VCaP (cell line): ENCODE measurements at regions not wholly inside any gene's neighbourhood (a gene's known extent, or its start where the extent isn't known, plus 50 kb on each side); places are given as distances from the start of the nearest gene placed in this dataset.

Experiments
- H3K27ac ChIP-seq: fragments of 450-650 bp; 2 replicates; pipeline ENCODE4 v1.5.1; 2017
- TF ChIP-seq, protein P1 (sequence below): fragments of 450-650 bp; conservative IDR thresholded peaks from 2 replicates; pipeline ENCODE4 v1.5.1; 2017; ENCODE audit warnings: mild to moderate bottlenecking, moderate library complexity

DNA sequence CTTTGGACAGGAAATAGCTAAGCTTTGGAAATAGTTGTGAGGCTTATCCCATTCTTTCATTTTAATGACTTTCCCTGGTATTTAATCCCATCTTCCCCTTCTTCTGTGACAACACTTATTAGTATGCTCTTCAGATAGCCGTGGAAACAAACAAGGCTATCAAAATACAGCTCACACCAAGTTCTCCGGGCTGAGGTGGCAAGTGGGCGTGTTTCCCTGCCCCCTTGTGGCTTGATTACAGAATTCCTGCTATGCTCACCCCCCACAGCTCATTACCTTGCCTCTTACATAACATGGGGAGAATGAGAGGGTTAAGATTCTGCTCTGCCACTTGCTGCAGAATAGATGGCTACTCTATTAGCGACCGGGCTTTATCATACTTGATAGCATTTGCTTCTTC, 437.1 kb upstream of the TLE4 start:
- TF ChIP-seq, protein P1, sequence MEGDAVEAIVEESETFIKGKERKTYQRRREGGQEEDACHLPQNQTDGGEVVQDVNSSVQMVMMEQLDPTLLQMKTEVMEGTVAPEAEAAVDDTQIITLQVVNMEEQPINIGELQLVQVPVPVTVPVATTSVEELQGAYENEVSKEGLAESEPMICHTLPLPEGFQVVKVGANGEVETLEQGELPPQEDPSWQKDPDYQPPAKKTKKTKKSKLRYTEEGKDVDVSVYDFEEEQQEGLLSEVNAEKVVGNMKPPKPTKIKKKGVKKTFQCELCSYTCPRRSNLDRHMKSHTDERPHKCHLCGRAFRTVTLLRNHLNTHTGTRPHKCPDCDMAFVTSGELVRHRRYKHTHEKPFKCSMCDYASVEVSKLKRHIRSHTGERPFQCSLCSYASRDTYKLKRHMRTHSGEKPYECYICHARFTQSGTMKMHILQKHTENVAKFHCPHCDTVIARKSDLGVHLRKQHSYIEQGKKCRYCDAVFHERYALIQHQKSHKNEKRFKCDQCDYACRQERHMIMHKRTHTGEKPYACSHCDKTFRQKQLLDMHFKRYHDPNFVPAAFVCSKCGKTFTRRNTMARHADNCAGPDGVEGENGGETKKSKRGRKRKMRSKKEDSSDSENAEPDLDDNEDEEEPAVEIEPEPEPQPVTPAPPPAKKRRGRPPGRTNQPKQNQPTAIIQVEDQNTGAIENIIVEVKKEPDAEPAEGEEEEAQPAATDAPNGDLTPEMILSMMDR: no peak; the same call in 1 of the 2 replicates
- H3K27ac ChIP-seq: no peak overlapping the region

DNA sequence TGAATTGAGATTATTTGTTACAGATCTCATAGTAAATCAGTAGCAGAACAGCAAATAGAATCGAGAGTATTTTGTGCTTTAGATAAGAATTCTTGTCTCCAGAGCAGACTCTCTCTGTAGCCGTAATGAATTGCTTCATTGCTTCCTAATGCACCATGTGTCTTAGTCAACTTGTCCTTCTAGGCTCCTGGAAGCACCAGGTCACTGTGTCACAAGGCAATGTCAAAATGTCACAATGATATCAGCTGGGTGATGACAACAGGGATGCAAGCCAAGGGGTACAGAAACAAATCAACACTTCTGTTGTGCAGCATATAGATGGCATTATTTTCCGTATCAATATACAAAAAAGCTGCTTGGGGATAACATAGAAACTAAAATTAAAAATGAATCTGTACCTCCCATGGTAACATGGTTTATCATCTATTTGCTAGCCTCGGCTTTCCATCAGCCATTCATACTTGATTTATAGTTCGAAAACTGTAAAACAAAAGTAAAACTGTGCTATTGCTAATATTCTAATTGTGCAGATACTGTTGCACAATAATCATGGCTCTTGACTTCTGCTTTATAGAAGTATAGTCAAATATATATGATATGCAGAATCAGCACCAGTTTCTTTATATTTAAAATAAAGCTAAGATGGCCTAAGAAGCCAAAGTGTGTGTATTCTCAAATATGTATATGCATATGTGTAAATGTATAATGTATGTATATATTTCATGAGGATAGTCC, 435.9 kb upstream of the TLE4 start:
- TF ChIP-seq, protein P1: no peak
- no peak overlapping the region for H3K27ac ChIP-seq

DNA sequence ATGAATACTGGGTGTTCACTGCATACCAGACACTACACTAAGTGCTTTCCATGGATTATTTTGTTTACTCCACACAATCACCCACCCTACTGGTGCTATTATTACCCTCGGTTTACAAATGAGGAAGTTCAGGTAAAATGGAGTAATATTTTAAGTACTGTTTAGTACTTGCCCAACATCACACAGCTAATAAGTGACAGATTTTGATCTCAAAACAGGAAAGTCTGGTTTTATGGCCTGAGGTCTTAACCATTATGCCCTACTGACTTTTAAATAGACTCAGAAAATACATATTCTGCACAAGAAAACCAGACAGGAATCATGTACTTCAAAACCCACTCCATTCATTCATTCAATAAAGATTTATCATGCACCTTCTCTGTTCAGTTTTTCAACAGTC, 431.0 kb upstream of the TLE4 start:
- TF ChIP-seq, protein P1: no peak
- H3K27ac ChIP-seq: no peak overlapping the region

DNA sequence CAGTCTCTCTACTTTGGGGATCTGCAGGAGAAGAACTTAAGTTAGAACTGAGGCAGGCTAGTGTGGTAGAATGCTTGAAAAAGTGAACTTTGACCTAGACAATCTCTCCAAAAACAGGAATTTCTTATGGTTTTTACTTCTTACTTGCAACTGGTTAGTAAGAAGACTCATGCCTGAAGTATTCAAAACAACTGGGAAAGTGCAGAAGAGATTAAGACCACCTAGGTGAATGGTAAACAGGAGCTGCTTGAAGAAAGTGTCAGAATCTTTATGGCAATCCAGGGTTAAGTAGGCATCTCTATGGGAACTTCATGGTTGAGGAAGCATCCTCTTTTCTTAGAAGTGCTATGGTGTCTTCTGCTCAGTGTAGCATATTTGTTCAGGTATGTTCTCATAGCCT, 428.6 kb upstream of the TLE4 start:
- H3K27ac ChIP-seq: no peak overlapping the region
- TF ChIP-seq, protein P1: no peak

DNA sequence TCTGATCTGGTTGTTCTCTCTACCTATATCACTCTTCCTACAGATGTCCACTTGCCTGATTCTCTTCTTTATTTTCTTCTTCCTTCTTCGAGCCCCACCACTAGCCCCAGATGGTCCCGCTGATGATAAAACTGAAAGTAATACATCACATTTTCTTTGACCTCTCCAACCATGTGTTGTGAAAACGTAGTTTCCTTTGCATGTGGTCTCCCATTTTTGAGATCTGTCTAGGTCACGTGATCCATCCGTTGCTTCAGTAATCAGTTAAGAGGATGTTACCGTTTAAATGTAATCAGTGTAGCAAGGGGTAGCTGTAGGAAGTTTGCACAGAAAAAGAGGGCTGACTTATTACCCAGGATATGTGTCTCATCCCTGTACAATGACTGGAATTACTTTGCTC, 426.3 kb upstream of the TLE4 start:
- TF ChIP-seq, protein P1: no peak
- no peak overlapping the region for H3K27ac ChIP-seq

DNA sequence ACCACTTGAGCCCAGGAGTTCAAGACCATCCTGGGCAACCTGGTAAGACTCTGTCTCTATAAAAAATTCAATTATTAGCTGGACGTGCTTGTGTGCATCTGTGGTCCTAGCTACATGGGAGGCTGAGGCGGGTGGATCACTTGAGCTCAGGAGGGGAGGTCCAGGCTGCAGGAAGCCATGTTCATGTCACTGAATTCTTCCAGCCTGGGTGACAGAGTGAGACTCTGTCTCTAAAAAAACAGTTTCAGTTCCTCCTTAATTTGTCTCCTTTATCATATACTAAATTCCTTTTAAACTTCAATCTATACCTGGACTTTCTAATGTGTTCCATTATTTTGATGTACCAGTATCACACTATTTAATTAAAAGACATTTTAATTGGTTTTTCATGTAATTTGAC, 422.2 kb upstream of the TLE4 start:
- TF ChIP-seq, protein P1: no peak
- H3K27ac ChIP-seq: no peak overlapping the region

DNA sequence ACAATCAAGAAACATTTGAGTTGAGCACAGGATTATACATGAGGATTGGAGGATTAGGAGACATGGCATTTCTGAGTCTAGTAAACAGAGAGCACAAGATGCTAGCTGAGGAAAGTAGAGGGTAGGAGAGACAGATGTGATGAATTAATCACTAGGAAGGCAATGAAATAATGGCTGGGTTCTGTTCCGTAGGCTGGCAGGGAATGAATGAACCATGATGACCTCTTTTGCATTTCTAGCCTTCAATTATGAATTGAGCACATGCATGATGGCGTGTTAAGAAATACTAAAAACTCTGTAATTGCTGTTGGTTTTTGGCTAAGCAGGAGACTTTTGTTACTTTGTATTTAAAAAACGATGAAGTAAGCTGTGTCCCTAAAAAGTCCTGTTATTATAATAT, 420.0 kb upstream of the TLE4 start:
- TF ChIP-seq, protein P1: no peak

More for the DNA sequence above, 420.0 kb upstream of the TLE4 start:
- no peak overlapping the region for H3K27ac ChIP-seq
